Fibroblast of lung (primary cell): ENCODE measurements at regions not wholly inside any gene's neighbourhood (a gene's known extent, or its start where the extent isn't known, plus 50 kb on each side); places are given as distances from the start of the nearest gene placed in this dataset.
A peak's percentile ranks its signal among the peaks of the same experiment; 100 is the strongest.

Experiments used
- DNase-seq, 2 donors: peaks; one replicate each; pipeline versions ENCODE4 v3.0.0 to v3.0.0-alpha.2; 2010; ENCODE audit warnings: low read depth in 2 of 2
- H2AFZ ChIP-seq: 2 replicates; pipeline ENCODE4 v1.5.1; 2012; ENCODE audit warnings: low read length, control low read depth, inconsistent platforms
- H3K27ac ChIP-seq: 2 replicates; pipeline ENCODE4 v1.5.1; 2011; ENCODE audit warnings: low read length, control low read depth; ENCODE audit not compliant: insufficient read depth
- H3K27me3 ChIP-seq: 2 replicates; pipeline ENCODE4 v1.5.1; 2011; ENCODE audit warnings: mild to moderate bottlenecking, low read length; ENCODE audit not compliant: control insufficient read depth, insufficient read depth
- H3K36me3 ChIP-seq: 2 replicates; pipeline ENCODE4 v1.5.1; 2011; ENCODE audit warnings: low read length; ENCODE audit not compliant: control insufficient read depth, insufficient read depth
- H3K4me1 ChIP-seq: 2 replicates; pipeline ENCODE4 v1.5.1; 2011; ENCODE audit warnings: low read length; ENCODE audit not compliant: control insufficient read depth, insufficient read depth; ENCODE audit errors: extremely low read depth
- H3K4me2 ChIP-seq: 2 replicates; pipeline ENCODE4 v1.5.1; 2011; ENCODE audit warnings: low read length, control low read depth; ENCODE audit not compliant: insufficient read depth; ENCODE audit errors: extremely low read depth
- H3K4me3 ChIP-seq, 4 experiments: fragments of 200-600 bp in 1 of 4; sonication (generic) in 1 of 4; replicated peaks in 1 of 4; 2 replicates each; pipeline ENCODE4 v1.5.1; 2011 to 2016; ENCODE audit warnings: low read length in 4 of 4, low read depth in 3 of 4, mild to moderate bottlenecking in 3 of 4, control low read depth in 2 of 4, inconsistent platforms in 1 of 4, mixed read lengths in 1 of 4; ENCODE audit not compliant: insufficient read depth in 1 of 4; ENCODE audit errors: control extremely low read depth in 1 of 4
- H3K79me2 ChIP-seq: 2 replicates; pipeline ENCODE4 v1.5.1; 2012; ENCODE audit warnings: mild to moderate bottlenecking, low read length, inconsistent platforms; ENCODE audit not compliant: control insufficient read depth, insufficient read depth
- H3K9ac ChIP-seq: 2 replicates; pipeline ENCODE4 v1.5.1; 2011; ENCODE audit warnings: mild to moderate bottlenecking, low read length, control low read depth; ENCODE audit not compliant: insufficient read depth
- H3K9me3 ChIP-seq: 2 replicates; pipeline ENCODE4 v1.5.1; 2012; ENCODE audit warnings: low read depth, low read length; ENCODE audit not compliant: control insufficient read depth, insufficient read depth
- H4K20me1 ChIP-seq: 2 replicates; pipeline ENCODE4 v1.5.1; 2011; ENCODE audit warnings: low read length; ENCODE audit not compliant: control insufficient read depth, insufficient read depth; ENCODE audit errors: extremely low read depth
- CTCF ChIP-seq, 2 donors: IDR thresholded peaks in 1 of 2; conservative IDR thresholded peaks in 1 of 2; 1 replicate in 1 of 2; 2 replicates in 1 of 2; pipeline ENCODE4 v1.5.1; 2011 to 2012; ENCODE audit warnings: low read length in 2 of 2, control low read depth in 1 of 2, inconsistent platforms in 1 of 2, low read depth in 1 of 2, mild to moderate bottlenecking in 1 of 2
- EZH2 ChIP-seq: IDR thresholded peaks from 2 replicates; pipeline ENCODE4 v1.5.1; 2012; ENCODE audit warnings: low read length, control low read depth, mild to moderate bottlenecking; ENCODE audit errors: missing control alignments

GRCh38 chr11:101692980-101693379 lies 109.2 kb upstream of the TRPC6 start:
- Histone ChIP-seq H3K4me2 (no peak overlapping the region), H3K4me1 (no peaks in the 10 kb centered on the region), H3K9me3 (no peaks in the 10 kb centered on the region), H3K27ac (no peak overlapping the region), H3K9ac (no peak overlapping the region), H3K4me3 (no peak overlapping the region), H3K36me3 (no peaks in the 10 kb centered on the region), H3K27me3 (no peaks in the 10 kb centered on the region), H3K79me2 (no peaks in the 10 kb centered on the region), H2AFZ (no peak overlapping the region), H4K20me1 (no peaks in the 10 kb centered on the region)
- DNase-seq, result no peak
- TF ChIP-seq CTCF (conservative IDR thresholded peaks at IDR 0.05 in 1 of 2, IDR thresholded peaks at IDR 0.05 in 1 of 2; ENCODE audit: low read depth in 1 of 2, low read length in 2 of 2) (no peak), EZH2 (no peak)

- H3K27me3 ChIP-seq, result no peaks in the 10 kb centered on the region
- TF ChIP-seq EZH2 (no peak), CTCF (conservative IDR thresholded peaks at IDR 0.05 in 1 of 2, IDR thresholded peaks at IDR 0.05 in 1 of 2; ENCODE audit: low read depth in 1 of 2, low read length in 2 of 2) (no peak)
- no peaks in the 10 kb centered on the region for H4K20me1 ChIP-seq
- H3K4me1 ChIP-seq, result no peaks in the 10 kb centered on the region
- peak; percentile 88 to 90 for DNase-seq
- no peak overlapping the region for H3K4me3 ChIP-seq
- H3K4me2 ChIP-seq, result no peak overlapping the region
- no peaks in the 10 kb centered on the region for H3K79me2 ChIP-seq
- no peaks in the 10 kb centered on the region for H3K9me3 ChIP-seq
- no peaks in the 10 kb centered on the region for H3K36me3 ChIP-seq
- no peak overlapping the region for H2AFZ ChIP-seq
- no peak overlapping the region for H3K27ac ChIP-seq
- no peak overlapping the region for H3K9ac ChIP-seq
Measured at GRCh38 chr11:101686514-101686913, 102.7 kb upstream of the TRPC6 start.

GRCh38 chr11:101668236-101668635 lies 84.4 kb upstream of the TRPC6 start:
- Histone ChIP-seq H3K36me3 (no peaks in the 10 kb centered on the region), H3K9ac (no peak overlapping the region), H3K4me3 (no peak overlapping the region), H3K27me3 (no peaks in the 10 kb centered on the region), H2AFZ (no peak overlapping the region), H4K20me1 (no peaks in the 10 kb centered on the region), H3K9me3 (no peaks in the 10 kb centered on the region), H3K79me2 (no peaks in the 10 kb centered on the region), H3K4me1 (no peaks in the 10 kb centered on the region), H3K27ac (no peak overlapping the region), H3K4me2 (no peak overlapping the region)
- peak in 1 of 2 donors; percentile 14 for DNase-seq
- TF ChIP-seq EZH2, result no peak
- TF ChIP-seq CTCF (conservative IDR thresholded peaks at IDR 0.05 in 1 of 2, IDR thresholded peaks at IDR 0.05 in 1 of 2; ENCODE audit: low read depth in 1 of 2, low read length in 2 of 2), result no peak
